NCI-H1092 treated with DMSO at 0.1 percent for 48 hours (cell line): ENCODE measurements at regions not wholly inside any gene's neighbourhood (a gene's known extent, or its start where the extent isn't known, plus 50 kb on each side); places are given as distances from the start of the nearest gene placed in this dataset.
"Not testable (repeated sequence)": the region's sequence is repeated elsewhere in the genome, so short reads cannot be mapped to it uniquely, and the experiment has no call there.

Source experiments
- DNase-seq: peaks from one replicate; lab custom pipeline; 2025; lab: John Stamatoyannopoulos, UW

- DNase-seq: no peak
Measured at GRCh38 chr20:57786304-57786932, 76.6 kb upstream of the PMEPA1 start.

GRCh38 chr20:57785720-57786119, 75.9 kb upstream of the PMEPA1 start:
- no peak for DNase-seq

DNA sequence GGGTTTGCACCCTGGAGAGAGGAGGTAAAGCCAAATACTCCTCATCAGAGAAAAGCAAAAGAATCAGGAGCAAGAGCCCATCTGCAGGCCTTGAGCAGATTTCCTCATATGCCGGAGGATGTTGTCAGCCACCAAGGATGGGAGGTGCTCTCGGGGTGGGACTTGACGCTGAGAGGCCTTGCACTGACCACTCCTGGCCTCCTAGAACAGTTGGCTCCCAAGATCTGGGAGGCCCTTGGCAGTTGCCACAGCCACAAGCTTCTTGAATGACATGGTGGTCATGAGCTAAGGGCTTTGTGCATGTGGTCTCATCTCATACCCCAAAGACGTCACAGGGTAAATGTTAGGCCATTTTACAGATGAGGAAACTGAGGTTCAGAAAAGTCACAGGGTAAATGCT, 75.2 kb upstream of the PMEPA1 start:
- DNase-seq: no peak

DNA sequence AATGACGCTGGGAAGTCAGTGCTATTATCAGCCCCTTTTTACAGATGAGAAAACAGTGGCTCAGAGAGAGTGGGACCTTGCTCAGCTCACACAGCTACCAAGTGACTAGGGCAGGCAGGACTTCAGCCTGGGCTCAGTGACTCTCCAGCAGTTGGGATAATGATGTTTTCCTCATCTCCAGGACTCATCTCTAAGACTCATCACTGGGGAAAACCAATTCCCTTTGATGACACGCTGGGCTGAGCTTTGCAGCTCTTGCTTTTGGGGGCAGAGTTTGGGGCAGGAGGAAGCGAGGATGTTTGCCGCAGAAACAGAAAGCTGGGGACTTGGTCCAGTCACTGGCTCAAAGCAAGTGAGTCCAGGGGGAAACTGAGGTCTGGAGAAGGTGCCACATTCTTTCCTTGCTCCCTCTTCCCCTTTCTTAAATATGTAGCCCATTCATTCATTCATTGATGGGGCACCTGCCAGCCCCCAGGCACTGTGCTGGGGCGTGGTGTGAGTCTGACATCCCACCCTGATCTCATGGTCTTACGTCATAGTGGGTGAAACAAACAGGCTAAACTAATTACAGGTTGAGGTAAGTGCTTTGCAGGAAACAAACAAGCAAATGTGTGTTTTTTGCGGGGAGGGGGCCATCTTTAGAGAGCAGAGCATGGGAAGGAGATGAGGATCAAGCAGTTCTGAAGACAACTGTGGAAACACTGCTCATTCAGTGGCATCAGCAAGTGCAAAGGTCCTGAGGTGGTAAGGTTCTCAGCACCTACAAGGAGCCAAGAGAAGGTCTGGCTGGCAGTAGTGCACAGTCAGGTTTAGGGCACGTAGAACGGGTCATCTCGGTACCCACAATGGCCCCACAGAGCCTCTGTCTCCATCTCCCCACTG, 74.4 kb upstream of the PMEPA1 start:
- DNase-seq: no peak

GRCh38 chr20:57783196-57783595, 73.4 kb upstream of the PMEPA1 start:
- no peak for DNase-seq

DNA sequence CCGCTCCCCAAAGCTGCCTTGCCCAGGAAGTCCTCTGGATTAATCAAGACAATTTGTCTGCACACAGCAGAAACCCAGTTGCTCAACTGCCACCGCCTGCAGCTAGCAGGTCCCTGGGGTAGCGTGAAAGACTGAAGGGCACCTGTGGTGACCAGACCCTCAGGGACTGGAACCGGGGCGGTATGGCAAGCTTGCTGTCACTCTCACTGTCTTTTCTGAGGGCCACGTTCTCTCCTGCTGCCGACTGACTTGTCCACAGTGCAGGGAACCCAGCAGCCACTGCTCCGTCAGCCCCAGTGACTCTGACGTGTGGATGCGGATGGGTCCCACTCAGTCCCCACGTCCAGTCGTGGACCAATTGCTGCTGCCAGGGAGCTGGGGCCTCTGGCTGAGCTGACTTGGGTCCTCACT, 72.8 kb upstream of the PMEPA1 start:
- no peak for DNase-seq

DNA sequence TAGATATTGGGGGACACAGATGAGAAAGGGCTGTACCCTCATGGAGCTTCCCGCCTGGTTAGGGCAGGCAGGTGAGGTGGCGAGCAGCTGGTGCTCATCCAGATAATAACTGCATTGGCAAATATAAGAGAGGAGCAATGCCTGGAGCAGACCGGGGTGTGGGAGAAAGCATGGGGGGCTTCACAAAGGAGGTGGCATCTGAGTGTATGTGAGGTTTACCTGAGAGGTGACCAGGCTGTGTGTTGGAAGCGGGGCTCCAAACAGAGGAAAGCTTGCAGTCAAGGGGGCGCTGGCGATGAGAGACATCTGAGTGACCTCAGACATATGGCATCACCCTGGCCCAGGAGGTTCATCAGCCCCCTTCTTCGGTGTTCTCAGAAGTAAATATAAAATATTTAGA, 72.1 kb upstream of the PMEPA1 start:
- DNase-seq: no peak

DNA sequence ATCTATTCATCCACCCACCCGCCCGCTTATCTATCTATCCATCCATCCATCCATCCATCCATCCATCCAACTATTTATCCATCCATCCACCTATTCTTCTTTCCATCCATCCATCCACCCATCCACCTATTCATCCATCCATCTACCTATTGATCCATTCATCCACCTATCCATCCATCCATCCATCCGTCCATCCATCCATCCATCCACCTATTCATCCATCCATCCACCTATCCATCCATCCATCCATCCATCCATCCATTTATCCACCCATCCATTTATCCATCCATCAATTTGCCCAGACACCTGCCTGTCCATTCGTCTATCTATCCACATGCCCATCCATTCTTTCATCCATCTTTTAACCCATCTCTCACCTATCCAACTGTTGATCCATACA, 71.1 kb upstream of the PMEPA1 start:
- DNase-seq: no peak

DNA sequence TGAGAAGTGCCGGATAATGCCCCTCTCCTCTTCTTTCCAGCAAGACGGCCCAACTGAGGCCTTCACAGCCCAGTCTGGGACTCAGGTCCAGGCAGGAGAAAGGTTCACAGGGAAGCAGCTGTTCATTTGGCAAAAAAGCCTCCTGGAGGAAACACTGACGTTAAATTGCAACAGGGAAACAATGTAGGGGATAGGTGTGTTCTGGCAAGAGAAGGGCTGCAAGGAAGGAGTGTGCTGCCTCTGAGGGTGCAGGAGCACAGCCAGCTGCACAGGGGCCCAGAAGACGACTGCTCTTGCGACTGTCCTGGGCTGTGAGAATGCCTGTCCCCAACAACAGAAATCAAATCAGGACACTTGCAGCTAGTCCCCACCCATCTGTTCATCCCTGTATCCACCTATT, 70.6 kb upstream of the PMEPA1 start:
- DNase-seq: no peak

DNA sequence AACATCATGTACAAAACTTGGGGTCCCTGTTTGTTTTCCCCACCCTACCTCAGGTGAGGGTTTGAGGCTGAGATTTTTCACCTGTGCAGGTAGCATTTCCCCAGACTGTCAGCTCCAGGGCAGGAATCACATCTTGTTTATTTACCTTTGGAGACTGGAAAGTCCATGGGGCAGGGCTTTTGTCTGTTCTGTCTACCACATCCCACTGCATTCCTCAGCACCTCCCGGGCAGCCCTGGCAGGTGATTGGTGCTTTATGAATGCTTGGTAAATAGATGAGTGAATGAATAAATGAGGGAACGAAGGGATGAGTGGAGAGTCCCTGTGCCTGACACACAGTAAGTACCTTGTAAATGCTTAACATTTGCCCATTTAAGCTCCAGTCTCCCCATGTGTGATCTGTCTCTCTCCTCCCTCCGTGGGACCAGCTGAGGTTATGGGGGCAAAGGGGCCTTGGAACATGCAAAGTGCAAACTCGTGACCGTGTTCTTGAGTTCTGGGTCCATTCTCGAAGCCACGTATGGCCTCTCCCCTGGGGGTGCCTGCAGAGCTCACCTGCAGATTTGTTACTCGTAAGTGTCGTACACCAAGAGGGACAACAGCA, 69.7 kb upstream of the PMEPA1 start:
- DNase-seq: no peak

DNA sequence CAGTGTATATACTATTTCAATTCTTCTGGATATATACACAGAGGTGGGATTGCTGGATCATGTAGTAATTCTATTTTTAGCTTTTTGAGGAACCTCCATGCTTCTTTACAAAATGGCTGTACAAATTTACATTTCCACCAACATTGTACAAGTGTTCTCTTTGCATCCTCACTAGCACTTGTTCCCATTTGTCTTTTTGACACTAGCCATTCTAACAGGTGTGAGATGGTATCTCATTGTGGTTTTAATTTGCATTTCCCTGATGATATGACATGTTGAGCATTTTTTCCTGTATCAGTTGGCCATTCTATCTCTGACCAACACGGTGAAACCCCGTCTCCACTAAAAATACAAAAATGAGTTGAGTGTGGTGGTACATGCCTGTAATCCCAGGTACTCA, 68.1 kb upstream of the PMEPA1 start:
- DNase-seq: no peak

DNA sequence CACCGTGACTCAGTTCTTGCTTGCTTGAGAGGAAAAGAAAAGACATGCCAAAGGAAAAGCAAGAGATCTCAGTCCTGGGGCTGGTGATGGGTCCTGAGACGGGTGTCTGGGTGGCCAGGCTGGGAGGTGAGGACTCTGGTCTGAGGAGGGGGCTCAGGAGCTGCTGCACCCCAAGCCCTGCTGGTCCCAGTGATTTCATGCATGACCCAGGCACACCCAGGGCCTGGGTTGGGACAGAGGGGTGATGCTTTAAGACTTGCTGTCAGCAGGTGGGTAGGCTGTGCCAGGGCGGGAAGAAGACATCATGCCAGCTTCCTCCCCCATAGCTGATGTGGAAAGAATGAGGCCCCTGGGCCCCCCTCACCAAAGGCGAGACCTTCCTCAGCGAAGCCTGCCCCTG, 65.1 kb upstream of the PMEPA1 start:
- DNase-seq: no peak

GRCh38 chr20:57774111-57774880, 64.5 kb upstream of the PMEPA1 start:
- DNase-seq: no peak

DNA sequence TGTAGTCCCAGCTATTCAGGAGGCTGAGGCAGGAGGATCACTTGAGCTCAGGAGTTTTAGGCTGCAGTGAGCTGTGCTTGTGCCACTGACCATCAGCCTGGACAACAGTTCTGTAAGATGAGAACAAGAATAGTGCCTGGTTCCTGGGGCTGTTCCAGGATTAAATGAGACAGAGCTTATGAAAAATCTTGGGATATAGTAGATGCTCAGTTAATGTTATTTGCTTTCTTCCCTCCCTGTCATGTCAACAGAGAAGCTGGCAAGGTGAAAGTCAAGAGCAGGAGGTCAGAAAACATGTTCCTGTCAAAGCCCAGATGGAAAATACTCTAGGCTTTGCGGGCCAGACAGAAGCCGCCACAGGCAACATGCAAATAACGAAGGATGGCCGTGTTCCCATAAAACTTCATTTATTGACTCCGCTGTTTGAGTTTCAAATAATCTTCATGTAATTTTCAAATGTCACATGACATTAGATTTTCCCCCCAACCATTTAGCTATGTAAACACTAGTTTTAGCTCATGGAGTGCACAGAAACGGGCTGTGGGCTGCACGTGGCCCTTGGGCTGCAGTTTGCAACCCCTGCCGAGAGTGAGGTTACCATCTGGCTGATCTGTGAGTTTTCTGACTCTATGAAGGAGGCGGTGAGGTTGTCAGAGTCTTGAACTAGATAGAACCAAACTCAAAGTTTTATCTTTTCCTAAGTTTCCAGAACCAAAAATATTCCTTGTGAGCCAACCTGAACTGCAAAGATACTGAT, 63.4 kb upstream of the PMEPA1 start:
- no peak for DNase-seq

- no peak for DNase-seq
Measured at GRCh38 chr20:57772349-57772964, 62.6 kb upstream of the PMEPA1 start.

DNA sequence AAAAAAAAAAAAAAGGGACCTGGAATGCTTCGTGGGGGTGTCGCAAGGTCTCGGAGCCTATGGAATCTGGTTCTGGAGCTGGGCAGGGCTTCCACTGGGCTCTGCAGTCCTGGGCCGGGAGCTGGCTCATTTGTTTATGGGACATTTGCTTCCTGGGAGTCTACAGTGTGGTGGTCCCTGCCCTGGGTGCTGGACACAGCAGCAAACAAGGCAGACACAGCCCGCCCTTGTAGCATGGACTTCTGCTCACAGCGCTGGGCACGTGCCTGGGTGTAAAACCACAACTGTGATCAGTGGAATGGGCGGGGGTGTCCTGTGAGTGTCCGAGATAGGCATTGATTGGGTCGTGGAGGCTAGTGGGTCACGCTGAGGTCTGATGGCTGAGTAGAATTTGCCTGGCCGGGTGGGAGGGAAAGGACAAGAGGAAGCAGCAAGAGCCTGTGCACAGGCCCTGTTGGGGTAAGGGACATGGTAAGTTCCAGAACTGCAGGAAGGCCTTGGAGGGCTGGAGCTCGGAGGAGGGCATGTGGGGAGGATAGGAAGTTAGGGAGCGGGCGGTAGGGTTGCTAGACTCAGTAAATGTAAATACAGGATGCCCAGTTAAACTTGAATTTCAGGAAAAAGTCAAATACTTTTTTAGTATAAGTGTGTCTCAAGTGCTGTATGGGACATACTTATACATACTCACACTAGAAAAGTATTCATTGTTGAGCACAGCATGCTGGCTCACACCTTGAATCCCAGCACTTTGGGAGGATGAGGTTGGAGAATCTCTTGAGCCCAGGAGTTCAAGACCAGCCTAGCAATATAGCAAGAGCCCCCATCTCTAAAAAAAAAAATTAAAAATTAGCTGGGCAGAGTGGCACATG, 61.3 kb upstream of the PMEPA1 start:
- no peak for DNase-seq

DNA sequence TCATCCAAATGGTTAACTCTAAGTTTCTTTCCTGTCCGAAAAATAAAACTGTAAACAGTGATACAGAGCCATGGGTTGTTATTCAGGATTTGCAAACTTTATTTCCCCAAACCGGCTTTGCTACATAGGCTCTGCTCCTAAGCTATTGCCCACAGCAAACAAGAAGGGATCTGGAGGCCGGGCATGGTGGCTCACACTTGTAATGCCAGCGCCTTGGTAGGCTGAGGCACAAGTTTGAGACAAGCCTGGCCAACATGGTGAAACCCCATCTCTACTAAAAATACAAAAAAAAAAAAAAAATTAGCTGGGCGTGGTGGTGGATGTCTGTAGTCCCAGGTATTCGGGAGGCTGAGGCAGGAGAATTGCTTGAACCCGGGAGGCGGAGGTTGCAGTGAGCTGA, 60.6 kb upstream of the PMEPA1 start:
- not testable (repeated sequence) for DNase-seq

GRCh38 chr20:57769756-57770155, 59.9 kb upstream of the PMEPA1 start:
- DNase-seq: no peak

DNA sequence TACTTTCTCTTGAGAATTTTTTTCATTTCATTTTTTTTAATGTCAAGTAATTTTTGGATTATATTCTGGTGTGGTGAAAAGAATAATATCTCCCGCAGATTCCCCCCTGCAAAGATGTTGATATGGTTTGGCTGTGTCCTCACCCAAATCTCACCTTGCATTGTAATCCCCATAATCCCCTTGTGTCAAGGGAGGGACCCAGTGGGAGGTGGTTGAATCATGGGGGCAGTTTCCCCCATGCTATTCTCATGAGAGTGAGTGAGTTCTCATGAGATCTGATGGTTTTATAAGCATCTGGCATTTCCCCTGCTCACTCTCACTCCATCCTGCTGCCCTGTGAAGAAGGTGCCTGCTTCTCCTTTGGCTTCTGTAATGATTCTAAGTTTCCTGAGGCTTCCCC, 58.7 kb upstream of the PMEPA1 start:
- DNase-seq: no peak

DNA sequence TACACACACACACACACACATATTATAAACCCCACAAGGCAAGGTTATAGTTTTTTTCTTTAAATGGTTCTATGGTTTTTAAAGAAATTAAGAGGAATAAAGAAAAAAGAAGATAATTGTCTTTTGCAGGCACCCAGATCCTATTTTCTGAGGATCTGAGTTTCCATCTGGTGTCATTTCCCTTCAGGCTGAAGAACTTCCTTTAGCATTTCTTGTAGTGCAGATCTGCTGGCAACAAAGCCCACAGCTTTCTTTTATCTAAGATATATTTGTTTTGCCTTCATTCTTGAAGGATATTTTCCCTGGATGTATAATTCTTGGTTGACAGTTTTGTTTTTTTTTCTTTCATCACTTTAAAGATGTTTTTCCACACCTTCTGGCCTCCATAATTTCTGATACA, 57.6 kb upstream of the PMEPA1 start:
- DNase-seq: no peak
